DMS 273 (cell line): ENCODE measurements at regions not wholly inside any gene's neighbourhood (a gene's known extent, or its start where the extent isn't known, plus 50 kb on each side); places are given as distances from the start of the nearest gene placed in this dataset.
"Not testable (repeated sequence)": the region's sequence is repeated elsewhere in the genome, so short reads cannot be mapped to it uniquely, and the experiment has no call there.

ENCODE experiments used
- DNase-seq: peaks from one replicate; lab custom pipeline; 2025; ENCODE audit not compliant: unreplicated experiment; lab: John Stamatoyannopoulos, UW

DNA sequence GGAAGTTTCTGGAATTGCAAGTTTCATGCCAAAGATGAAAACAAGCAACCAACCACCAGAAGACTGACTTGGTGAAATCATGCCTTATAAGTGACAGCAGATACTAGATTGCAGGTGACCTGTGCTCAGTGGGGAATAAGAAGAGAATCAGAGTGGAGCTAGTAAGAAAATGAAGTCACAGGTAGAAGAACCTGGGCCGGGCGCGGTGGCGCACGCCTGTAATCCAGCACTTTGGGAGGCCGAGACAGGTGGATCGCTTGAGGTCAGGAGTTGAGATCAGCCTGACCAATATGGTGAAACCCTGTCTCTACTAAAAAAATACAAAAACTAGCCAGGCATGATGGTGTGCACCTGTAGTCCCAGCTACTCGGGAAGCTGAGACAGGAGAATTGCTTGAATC is 251.7 kb upstream of the PODXL start:
- not testable (repeated sequence) for DNase-seq

DNA sequence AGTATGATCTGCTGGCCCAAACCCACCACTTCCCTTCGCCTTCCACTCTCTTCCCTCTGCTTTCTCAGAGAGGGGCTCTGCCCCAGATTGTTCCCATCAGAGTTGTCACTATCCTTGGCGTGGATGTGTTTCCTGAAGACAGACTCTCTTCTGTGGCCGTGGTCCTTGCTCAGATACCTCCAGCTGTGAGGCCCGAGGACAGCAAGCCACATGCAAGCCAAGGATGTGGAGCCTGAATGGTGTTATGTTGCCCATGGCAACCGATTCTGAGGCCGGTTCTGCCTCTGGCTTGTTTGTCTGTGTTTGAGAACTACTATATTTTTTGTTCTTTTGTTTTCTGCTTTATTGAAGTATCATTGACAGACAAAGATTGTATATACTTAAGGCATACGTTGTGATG is 247.4 kb upstream of the PODXL start:
- peak; percentile 10 for DNase-seq

DNA sequence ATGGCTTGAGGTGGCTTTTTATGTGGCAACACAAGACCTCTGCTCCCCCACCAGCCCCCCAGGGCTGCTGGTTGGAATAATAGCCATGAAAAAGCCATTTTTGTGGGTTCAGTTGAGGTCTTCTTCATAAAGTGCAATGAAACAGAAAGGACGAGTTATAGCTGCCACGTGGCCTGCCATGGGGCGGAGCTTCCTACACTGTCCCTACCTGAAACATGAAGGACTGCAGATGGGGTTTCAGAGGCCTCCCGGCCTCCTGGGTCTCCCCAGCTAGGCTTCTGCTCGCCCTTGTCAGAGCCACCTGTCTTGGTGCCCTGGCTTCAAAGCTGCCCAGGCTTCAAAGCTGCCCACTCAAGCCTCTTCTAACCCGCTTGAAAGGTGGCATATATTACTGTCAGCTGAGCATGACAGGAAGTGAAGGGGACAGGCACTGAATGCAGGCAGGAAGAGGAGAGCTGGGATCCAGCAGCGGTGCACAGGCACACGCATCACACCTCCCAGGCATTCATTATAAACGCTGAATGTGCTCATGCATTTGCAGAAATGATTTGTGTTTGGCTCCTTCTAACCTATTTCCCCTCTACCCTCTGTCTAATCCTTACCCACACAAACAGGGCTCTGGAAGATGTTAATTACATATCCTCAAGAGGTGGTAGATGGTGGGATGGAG is 245.9 kb upstream of the PODXL start:
- DNase-seq, result no peak

DNA sequence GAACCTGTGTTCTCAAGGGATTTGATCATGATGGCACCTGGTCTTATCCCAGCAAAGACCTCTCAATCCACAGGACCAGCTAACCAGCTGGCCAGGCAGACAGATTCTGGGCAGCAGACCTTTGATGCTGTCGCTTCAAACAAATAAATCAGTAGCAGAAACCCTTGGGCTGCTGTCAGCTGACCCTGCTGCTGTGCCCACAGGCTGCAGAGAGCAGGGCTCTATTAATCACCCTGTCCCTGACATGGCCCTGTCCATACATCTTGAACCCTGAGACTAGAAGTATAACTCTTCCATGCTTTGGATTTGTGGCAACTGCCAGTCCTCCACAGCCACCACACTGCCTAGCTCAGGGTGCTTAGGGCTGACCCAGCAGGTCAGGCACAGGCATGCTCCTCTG is 244.1 kb upstream of the PODXL start:
- no peak for DNase-seq

DNA sequence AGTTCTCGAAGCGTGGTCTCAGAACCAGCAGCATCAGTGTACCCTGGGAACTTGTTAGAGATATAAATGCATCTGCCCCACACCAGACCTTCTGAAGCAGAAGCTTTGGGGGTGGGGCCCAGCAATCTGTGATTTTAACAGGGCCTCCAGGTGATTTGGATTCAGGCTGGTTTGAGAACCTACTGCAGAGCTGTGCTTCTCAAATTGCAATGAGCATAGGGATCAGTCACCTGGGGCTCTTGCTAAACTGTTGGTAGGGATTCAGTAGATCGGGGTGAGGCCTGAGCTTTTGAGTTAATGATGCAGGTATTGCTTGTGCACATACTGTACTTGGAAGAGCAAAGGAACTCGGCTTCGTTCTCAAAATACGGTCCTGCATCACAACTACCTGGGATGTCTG is 243.6 kb upstream of the PODXL start:
- DNase-seq, result peak; percentile 12

DNA sequence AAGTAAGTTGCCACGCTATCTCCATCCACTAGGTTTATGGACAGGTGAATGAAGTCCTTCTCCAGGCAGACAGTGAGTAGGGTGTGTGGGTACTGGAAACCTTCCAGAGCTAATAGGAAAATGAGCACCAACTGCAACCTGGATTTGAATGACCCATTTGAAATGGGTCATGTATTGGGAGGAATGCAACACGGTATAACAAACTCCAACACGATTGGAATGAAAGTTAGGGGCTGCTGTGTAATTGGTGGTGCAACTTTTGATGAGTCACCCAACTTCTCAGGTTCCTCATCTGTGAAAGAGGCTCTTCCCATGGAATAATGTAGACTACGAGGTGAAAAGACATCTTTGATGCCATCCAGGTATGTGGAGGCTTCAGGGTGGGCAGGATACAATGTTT is 241.4 kb upstream of the PODXL start:
- DNase-seq, result no peak

DNA sequence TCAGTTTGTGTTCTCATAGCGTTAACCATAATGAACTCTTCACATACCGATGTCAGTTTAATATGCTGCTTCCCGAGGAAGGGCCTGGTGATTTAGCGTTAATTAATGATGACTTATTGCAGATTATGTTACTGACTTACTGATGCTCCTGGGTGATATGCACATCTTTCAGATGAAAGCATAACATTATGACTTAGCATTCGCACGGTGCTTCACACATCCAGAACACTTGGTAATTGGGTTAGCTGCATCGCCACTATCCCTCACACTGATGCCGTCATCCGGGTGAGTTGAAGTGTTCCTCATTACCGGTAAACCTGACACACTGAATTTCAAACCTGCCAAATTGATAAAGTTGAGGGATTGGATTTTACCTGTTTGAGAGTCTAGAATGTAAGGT is 239.0 kb upstream of the PODXL start:
- no peak for DNase-seq

DNA sequence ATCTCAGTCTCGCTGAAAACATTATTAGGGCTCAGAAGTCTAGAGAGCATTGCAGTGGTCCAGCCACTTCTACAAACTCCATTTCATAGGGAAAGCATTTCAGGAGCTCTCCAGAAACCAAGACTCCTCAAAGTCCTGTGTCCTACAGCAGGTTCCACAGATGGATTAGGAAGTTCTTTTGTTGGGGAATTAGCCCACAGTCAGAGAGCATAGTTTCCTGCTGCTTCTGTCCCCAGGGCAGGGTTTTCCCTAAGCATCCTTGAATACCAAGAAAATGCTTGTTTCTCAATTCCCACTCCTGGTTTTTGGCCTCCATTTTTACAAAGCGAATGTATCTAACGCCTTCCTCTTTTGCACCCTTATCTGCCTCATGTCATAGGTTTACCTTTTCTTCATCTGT is 235.9 kb upstream of the PODXL start:
- no peak for DNase-seq

DNA sequence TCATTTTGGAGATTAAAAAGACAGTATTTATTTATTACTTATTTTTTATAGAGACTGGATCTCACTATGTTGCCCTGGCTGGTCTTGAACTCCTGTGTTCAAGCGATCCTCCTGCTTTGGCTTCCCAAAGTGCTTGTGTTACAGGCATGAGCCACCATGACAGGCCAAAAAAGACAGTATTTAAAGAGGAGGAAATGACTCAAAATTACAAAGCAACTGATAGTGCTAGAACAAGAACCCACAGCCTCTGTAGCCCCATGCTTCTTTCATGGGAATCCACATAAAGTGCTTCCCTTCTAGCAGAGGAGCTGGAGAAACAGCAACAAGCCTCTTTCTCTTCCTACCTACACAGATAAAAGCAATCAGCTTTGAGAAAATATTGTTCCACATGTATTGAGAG is 230.7 kb upstream of the PODXL start:
- no peak for DNase-seq

DNA sequence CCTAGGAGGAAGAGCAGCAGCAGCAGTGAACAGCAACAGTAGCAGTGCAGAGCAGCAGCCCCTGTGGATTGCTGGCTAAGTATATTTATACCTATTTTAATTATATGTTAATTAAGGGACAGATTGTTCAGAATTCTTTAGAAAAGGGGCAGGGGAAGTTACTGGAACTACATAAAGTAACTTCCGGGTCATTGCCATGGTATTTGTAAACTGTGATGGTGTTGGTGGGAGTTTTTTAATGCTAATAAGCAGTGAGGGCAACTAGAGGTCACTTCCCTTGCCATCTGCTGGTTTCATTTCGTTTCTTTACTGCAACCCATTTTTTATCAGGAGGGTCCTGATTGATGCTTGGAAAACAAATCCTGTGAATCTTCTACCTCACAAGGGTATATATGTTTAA is 229.8 kb upstream of the PODXL start:
- peak; percentile 81 for DNase-seq

DNA sequence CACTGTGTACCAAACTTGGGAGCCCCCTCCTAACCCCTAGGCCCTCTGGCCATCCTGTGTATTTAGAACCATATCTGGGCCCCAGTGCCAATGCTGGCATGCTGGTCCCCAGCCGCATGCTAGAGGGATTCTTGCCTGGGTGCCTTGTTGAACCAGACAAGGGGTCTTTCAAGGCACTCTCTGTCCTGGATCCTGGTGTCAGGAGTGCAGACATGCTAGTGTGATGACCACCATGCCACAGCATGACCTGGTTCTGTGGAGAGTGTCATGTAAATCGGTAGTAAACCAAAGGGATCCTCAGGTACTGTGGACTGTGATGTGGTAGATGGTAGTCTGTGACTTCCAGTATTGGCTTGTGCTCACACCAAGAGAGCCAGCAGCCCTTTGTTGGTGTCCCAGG is 222.2 kb upstream of the PODXL start:
- DNase-seq, result no peak

DNA sequence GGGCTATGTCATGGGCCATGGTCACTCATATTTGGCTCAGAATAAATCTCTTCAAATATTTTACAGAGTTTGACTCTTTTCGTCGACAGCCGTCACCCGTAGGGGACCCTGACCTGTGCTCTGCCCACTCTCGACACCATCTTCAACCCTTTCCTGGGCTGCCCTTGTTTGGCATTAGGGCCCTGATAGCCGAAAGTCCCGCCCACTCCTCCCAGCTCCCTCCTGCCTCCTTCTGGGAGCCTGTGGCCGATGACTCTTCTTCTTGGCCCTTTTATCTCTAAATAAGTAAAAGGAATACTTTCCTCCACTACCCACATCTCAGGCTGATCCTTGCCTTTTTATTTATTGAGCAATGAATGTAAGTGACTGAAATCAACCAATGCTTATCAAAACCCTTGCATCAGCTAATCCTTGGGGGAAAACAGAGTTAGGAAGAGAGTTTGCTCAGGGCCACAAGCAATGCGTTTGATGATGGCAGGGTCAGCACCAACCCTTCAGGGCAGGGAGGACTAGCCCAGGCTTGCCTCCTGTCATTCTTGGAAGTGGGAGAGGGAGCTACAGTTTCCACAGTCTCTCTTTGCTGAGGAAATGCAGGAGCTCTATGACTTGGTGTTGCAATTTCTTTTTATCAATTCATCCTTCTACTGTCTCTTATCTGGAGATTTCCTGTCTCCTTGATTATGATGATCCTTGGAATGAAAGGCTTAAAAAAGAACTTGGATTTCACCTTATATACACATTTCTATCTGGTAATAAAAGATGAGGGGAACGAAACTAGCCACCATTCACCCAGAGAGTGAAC is 218.2 kb upstream of the PODXL start:
- no peak for DNase-seq

DNA sequence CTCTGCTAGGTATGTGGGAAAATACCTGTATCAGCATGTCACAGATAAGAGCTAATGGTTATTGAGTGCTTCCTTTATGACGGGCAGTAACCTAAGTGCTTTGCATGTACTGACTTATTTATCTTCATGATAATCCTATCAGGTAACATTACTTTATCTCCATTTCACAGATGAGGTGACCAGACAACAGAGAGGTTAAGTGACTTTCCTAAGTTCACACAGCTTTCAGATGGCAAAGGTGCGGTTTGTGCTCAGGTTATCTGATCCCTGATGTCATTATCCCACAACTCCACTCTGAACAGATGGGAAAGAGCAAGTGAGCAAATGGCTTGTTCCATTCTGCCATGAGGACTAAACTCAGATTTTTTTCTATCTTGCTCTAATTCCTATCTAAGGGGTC is 217.0 kb upstream of the PODXL start:
- peak; percentile 50 for DNase-seq

DNA sequence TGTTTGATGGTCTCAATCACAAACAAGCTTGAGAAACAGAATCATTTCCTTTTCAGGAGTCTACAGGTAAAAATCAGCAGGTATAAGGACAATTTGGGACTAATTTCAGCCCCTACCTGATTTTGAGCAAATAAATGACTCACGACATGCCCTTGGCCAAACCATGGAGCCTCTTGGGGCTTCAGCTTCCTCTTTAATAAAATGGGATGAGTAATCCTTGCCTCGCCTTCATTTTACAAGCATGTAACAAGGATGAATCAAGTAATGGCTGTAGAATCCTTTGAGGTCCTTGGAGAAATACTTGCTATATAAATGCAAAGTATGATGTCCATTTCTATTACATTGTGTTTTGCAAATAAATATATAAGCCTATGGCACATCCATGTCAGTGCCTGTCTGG is 212.8 kb upstream of the PODXL start:
- no peak for DNase-seq

DNA sequence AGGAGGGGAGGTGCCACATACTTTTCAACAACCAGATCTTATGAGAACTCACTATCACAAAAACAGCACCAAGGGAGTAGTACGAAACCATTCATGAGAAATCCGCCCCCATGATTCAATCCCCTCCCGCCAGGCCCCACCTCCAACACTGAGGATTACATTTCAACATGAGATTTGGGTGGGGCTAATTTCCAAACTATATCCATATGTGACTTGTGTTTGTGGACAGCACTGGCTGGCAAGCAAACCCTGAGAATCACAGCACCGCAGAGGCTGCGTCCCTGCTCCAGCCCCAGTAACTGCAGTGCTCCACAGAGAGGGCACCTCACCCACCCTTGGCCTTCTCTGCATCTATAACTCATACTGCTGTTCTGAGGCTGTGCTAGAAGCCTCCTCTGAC is 211.2 kb upstream of the PODXL start:
- DNase-seq, result no peak

DNA sequence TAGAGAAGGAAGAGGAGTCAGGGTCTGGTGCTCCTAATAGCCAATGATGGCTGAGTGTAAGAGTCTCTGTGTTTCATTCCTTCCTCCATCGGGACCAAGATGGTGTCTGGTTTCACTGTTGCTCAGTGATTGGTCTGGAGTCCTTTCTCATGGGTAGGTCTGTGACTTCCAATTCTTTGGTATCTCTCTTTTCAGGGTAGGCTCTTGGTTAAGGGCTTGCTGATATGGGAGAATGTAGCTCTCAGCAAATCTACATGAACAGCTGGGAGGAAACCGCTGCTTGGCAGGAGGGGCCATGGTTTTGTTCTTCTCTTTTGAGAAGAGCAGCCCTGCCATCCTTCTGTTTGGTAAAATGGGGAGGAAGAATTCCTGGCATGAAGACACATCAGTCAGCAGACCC is 209.1 kb upstream of the PODXL start:
- no peak for DNase-seq

DNA sequence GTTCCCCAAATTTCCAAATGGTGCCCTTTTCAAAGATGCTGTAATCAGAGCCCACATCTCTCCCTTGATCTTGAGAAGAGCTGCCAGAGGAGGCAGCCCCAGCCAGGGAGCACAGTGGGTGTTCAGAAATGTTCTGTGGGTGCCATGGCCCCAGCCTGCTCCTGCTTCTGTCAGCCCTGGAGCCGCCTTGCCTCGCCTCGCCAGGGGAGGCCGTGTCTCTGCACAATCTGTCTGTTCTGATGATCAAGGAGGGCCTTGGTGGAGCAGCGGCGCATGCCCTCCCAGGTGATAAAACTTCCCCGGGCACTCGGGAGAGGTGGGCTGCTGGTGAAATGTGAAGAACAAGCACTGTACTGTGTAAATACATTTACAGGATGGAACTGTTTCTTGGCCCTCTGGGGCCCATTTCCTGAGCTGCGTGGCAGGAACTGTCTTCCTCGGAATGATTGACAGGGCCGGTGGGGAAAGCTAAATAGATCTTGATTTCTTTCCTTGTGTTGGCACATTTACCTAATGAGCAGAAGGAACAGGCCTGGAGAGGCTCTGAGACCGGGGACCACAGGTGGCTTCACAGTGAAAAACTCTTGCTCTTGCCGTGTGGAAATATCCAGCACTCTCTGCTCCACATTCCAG is 207.8 kb upstream of the PODXL start:
- DNase-seq, result no peak

DNA sequence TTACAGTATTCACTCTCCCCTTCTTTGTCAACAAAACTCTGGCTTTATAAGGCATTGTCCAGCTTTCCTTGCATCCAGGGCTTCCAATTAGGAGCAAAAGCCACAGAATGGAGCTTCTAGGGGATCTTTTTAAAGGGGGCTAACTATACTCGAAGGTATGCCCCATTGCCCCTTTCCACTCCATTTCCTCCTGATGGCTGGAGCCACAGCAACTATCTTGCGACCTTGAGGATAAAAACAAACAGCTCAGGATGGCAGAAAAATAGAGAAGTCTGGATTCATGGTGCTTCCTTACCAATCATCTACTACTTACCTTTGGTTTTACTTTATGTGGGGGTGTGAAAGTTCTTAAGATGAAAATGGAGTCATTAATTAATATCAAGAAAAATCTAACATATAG is 206.3 kb upstream of the PODXL start:
- DNase-seq, result no peak

DNA sequence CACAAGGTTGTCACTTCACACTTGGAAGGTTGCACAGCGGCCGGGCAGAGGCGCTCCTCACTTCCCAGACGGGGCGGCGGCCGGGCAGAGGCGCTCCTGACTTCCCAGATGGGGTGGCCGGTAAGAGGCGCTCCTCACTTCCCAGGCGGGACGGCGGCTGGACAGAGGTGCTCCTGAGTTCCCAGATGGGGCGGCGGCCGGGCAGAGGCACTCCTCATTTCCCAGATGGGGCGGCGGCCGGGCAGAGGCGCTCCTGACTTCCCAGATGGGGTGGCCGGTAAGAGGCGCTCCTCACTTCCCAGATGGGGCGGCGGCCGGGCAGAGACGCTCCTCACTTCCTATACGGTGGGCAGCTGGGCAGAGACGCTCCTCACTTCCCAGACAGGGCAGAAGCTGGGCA is 199.4 kb upstream of the PODXL start:
- DNase-seq, result not testable (repeated sequence)

DNA sequence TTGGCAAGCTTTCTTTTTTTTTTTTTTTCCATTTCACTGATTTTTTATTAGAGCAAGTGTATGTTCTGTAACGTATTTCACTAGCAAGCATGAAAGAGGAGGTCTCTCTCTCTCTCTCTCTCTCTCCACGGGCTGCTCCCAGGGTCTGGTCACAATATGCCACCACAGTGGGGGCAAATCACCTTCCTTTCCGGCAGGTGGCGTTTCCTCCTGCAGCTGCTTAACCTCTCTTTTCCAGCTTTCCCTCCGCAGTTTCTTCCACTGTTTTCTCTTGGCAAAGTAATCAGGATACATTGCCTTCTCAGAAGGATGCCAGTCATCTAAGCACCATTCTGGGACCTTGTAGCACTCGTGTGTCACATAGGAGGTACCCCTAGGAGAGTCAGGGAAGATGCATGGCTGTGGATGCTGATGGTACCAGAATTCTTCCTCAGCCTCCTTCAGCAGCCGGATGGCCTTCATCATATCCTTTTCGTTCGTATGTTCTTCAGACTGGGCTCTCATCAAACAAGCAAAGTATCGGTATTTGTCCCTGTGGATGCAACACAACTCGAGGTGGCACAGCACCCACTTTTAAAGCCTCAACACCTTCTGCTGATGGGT is 197.3 kb upstream of the PODXL start:
- DNase-seq, result peak; percentile 80

DNA sequence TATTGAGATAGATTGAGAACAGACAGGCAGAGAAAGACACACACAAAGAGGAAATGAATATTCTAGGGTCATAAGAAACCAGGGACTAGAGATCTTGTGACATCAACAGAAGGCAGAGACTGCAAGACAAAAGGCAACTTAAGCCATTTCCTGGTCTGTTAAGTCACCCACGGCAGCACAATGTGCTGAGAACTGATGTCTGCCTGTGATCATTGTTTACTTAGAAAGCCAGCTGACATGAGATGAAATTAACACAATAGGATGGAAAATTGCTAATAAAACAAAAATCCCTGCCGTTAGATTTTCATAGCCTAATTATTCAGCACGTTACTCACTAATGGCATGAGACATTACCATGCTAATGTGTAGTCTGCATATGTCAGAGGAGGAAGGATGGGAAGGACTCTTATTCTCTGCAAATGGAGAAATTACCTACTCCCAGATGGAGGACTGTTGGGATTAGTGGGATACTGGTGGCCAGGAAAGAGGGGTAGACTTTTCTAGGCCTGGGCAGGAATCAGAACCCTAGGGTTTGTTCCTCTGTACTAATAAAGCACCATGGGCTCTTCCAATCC is 191.3 kb upstream of the PODXL start:
- DNase-seq, result no peak
